ENCODE measurements at regions not wholly inside any gene's neighbourhood (a gene's known extent, or its start where the extent isn't known, plus 50 kb on each side); places are given as distances from the start of the nearest gene placed in this dataset.

GRCh38 chr1:96978444-96978843, 256.9 kb downstream of the PTBP2 start:
- no peak for DNase-seq (ENCODE audit: extremely low spot score)
- CTCF ChIA-PET, result interaction anchor here (0.7 to 1.7 kb wide), 4 partner anchors 14 to 547 kb away, joined by 3 to 6 read pairs (median 4); no protein-coding TSS in a partner anchor
- no peak for TF ChIP-seq CTCF (IDR thresholded peaks at IDR 0.05; ENCODE audit: control extremely low read depth, extremely low read depth, low read depth, missing control alignments)
- POLR2A ChIA-PET, result no interaction called here

GRCh38 chr1:96978901-96979300, 257.3 kb downstream of the PTBP2 start:
- POLR2A ChIA-PET, result no interaction called here
- TF ChIP-seq CTCF (IDR thresholded peaks at IDR 0.05; ENCODE audit: control extremely low read depth, extremely low read depth, low read depth, missing control alignments), result no peak
- DNase-seq (ENCODE audit: extremely low spot score), result no peak
- CTCF ChIA-PET, result interaction anchor here (1.1 to 1.7 kb wide), 3 partner anchors 9 to 285 kb away, joined by 3 to 6 read pairs (median 5); no protein-coding TSS in a partner anchor

GRCh38 chr1:96979304-96980268, 258.0 kb downstream of the PTBP2 start:
- no peak for DNase-seq (ENCODE audit: extremely low spot score)
- TF ChIP-seq CTCF (IDR thresholded peaks at IDR 0.05; ENCODE audit: control extremely low read depth, extremely low read depth, low read depth, missing control alignments), result no peak
- CTCF ChIA-PET, result interaction anchor here (1.1 to 1.3 kb wide), 2 partner anchors 10 to 14 kb away, joined by 4 to 5 read pairs; no protein-coding TSS in a partner anchor
- POLR2A ChIA-PET, result no interaction called here

- TF ChIP-seq CTCF (IDR thresholded peaks at IDR 0.05; ENCODE audit: control extremely low read depth, extremely low read depth, low read depth, missing control alignments), result no peak
- no peak for DNase-seq (ENCODE audit: extremely low spot score)
- ChIA-PET POLR2A (no interaction called here), CTCF (interaction anchor here (1.0 to 1.3 kb wide), 2 partner anchors 13 to 15 kb away, joined by 4 to 5 read pairs; no protein-coding TSS in a partner anchor)
These were observed 258.9 kb downstream of the PTBP2 start for GRCh38 chr1:96980448-96980847.

- TF ChIP-seq CTCF (IDR thresholded peaks at IDR 0.05; ENCODE audit: control extremely low read depth, extremely low read depth, low read depth, missing control alignments), result no peak
- POLR2A ChIA-PET, result no interaction called here
- no peak for DNase-seq (ENCODE audit: extremely low spot score)
- CTCF ChIA-PET, result interaction anchor here (1.0 to 1.3 kb wide), 2 partner anchors 14 to 20 kb away, joined by 4 to 5 read pairs; no protein-coding TSS in a partner anchor
These were observed 259.6 kb downstream of the PTBP2 start for GRCh38 chr1:96981181-96981580.

- ChIA-PET CTCF (interaction anchor here (1.3 kb wide), 1 partner anchor 21 kb away, joined by 4 read pairs; no protein-coding TSS in a partner anchor), POLR2A (no interaction called here)
- DNase-seq (ENCODE audit: extremely low spot score), result no peak
- TF ChIP-seq CTCF (IDR thresholded peaks at IDR 0.05; ENCODE audit: control extremely low read depth, extremely low read depth, low read depth, missing control alignments), result no peak
These were observed 260.5 kb downstream of the PTBP2 start for GRCh38 chr1:96982118-96982517.

Data from GM10248 (cell line).